NCI-H226 (cell line): ENCODE measurements at regions not wholly inside any gene's neighbourhood (a gene's known extent, or its start where the extent isn't known, plus 50 kb on each side); places are given as distances from the start of the nearest gene placed in this dataset.
"Not testable (repeated sequence)": the region's sequence is repeated elsewhere in the genome, so short reads cannot be mapped to it uniquely, and the experiment has no call there.

ENCODE experiments used
- DNase-seq: peaks from one replicate; pipeline ENCODE4 v3.0.0-alpha.2; 2015

DNA sequence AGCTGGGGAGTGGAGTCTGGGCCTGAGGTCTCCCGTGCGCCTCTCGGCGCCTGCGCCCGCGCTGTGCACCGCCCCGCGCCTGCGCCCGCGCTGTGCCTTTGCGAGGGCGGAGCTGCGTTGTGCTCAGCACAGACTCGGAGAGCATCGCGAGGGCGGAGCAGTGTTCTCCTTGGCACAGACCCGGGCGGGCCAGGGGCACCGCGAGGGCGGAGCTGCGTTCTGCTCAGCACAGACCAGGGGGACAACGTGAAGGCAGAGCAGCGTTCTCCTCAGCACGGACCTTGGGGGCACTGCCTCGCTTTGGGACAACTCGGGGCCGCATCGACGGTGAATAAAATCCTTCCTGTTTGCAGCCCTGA, 2968.4 kb downstream of the RPIA start:
- DNase-seq: peak; percentile 11

DNA sequence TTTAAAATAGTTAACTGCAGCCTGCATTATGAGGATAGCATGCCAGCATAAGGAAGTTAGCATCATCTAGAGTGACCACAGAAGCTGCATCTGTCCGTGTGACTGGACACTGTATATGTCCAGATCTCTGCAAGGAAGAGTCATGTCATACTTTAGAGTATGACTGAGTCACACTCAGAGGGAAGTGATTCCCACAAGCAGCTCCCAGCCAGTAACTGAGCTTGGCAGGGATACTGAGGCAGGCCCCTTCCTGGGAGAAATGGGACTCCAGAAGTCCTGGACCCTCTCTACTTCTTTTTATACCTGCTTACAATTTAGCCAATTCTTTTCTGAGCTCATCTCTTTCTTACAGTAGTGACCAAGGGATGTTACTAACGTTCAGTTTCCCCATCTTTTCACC, 2975.9 kb downstream of the RPIA start:
- DNase-seq: not testable (repeated sequence)

DNA sequence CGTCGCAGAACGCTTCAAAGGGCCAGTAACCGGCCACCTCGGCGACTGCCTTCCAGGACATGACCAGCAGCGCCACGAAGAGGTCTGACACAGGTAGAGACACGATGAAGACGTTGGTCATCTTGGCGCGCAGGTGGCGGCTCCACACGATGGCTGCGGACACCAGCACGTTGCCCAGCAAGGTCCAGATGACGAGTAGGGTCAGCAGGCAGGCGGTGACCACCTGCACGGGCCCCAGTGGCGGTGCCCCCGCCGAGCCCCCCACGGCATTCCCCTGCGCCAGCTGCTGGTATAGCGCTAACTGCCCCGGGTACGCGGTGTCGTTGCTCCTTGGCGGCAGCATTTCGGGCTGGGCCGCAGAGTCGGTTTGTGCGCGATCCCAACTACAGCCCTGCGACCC, 2994.1 kb downstream of the RPIA start:
- not testable (repeated sequence) for DNase-seq

DNA sequence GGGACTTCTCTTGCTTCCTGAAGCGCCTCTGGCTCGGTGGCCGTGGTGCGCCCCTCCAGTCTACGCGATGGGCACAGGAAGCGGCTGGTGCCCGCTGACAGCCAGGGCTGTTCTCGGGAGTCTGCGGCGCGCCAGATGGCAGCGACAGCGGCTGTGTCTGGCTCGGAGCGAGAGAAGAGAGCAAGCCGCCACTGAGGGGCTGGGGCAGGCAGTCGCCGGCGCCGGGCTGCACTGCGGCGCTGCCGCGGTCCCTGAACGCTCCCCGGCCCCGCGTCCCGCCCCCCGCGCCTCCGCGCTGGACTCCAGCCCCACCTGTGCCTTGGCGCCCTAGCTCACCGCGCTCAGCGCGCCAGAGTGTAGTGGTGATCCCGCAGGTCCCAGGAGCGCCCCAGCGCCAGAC, 2994.6 kb downstream of the RPIA start:
- not testable (repeated sequence) for DNase-seq
